HT1080 (cell line): ENCODE measurements at regions not wholly inside any gene's neighbourhood (a gene's known extent, or its start where the extent isn't known, plus 50 kb on each side); places are given as distances from the start of the nearest gene placed in this dataset.
"Not testable (repeated sequence)": the region's sequence is repeated elsewhere in the genome, so short reads cannot be mapped to it uniquely, and the experiment has no call there.

Experiments used
- DNase-seq: peaks from one replicate; pipeline ENCODE4 v3.0.0-alpha.2; 2015; ENCODE audit warnings: low read depth

DNA sequence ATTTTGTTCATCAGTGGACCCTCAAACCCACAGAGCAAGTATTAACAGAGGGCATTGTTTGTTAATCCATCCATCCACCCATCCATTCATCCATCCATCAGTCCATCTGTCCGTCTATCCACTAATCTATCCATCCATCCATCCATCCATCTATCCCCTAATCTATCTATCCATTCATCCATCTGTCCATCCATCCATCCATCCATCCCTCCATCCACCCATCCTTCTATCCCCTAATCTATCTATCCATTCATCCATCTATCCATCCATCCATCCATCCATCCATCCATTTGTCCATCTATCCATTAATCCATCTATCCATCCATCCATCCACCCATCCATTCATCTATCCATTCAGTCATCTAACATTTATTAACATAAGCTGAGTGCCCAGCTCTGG, 307.3 kb downstream of the MIAT start:
- no peak for DNase-seq

DNA sequence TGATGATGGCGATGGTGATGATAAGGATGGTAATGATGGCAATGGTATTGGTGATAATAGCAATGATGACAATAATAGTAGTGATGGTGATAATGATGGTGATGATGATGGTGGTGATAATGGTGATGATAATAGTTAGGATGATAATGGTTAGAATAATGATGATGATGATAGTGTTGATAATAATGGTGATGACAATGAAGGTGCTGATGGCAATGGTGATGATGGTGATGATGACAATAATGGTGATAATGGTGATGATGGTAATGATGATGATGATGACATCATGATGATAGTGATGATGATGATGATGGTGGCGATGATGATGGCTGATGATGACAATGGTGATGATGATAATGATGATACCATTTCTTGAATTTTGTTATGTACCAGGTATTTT, 309.9 kb downstream of the MIAT start:
- DNase-seq, result no peak

DNA sequence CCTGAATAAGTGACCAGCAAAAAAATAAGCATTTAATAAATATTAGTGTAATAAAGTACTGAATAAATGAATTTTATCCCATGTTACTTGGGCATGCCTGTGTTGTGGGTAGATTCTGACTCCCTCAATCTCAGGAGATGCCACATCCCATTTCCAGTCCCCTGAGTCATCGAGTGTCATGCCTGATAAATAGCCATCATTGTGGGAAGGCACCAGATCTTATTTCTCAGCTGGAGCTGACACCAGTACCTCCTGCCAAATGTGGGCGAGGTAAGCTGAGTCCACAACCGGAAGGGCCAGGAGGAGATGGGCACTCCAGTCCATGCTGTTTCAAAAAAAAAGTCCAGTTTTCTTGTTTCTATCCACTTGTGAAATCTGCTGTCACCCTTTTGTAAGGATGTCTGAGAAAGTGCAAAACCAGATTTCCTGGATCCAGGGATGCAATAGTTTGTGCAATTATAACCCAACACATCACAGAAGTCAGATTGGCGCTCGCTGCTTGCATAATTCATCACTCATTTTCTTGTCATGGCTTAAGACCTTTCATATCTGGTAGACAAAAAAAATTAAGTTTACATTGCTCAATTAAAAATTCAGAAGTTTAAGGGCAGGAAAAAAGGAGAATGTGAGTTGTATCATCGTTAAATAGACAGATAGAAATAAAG, 311.6 kb downstream of the MIAT start:
- DNase-seq, result peak; percentile 35

DNA sequence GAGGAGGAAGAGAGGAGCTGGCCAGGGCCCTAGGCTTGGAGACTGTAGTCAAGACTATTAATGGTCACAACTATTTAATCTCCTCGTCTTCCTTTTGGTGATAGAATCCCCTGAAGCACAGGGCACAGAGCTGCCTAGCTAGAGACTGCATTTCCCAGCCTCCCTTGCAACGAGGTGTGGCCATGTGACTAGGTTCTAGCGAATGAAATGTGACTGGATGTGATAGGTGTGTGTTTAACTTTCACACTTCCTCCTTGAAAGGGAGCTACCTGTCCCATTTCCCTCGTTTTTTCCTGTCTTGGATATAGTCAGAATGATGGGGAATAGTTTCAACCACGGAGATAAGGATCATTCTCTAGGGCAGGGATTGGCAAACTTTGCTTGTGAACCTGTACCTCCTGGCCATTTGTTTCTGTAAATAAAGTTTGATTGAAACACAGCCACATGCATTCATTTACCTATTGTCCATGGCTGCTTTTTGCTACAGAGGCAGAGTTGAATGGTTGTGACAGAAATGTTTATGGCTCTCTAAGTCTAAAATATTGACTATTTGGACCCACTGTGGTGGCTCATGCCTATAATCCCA, 313.5 kb downstream of the MIAT start:
- no peak for DNase-seq

DNA sequence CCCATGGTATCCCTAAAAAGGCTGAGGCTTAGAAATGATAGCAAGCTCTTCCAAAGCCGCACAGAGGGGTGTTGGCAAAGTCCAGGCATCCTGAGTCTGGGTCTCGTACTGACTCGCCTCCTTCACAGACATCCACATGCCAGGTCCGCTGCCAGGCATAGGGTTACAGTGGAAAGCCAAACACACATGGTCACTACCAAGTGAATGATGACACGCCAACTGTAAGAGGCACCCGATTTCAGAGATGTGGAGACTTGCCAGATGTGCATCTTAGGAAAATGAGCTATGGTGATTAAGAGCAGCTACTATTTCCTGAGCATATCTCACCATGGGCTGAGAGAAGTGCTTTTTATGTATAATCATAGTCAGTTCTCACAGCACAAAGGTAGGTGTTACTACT, 314.9 kb downstream of the MIAT start:
- no peak for DNase-seq

DNA sequence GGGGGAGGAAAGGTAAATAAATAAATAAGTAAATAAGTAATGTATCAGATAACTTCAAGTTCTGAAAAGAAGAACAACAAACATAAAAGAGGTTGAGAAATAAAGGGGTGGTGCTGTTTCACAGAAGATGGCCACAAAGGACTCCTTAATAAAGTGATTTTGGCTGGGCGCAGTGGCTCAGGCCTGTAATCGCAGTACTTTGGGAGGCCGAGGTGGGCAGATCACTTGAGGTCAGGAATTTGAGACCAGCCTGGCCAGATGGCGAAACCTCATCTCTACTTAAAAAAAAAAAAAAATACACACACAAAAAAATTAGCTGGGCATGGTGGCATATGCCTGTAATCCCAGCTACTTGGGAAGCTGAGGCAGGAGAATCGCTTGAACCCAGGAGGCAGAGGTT, 315.5 kb downstream of the MIAT start:
- not testable (repeated sequence) for DNase-seq

DNA sequence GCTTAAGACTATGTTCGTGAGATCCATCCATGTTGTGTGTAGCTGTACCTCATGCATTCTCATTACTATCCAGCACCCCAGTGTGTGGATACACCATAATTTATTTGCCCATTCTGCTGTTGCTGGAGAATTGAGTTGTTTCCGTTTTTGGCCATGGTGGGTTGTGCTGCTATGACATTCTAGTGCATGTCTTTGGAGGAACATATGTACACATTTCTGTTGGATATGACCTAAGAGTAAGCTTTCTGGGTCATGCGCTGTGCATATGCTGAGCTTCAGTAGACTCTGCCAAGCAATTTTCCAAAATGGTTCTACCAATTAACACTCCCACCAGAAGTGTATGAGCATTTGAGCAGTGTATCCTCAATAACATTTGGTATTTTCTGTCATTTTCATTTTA, 316.6 kb downstream of the MIAT start:
- no peak for DNase-seq

DNA sequence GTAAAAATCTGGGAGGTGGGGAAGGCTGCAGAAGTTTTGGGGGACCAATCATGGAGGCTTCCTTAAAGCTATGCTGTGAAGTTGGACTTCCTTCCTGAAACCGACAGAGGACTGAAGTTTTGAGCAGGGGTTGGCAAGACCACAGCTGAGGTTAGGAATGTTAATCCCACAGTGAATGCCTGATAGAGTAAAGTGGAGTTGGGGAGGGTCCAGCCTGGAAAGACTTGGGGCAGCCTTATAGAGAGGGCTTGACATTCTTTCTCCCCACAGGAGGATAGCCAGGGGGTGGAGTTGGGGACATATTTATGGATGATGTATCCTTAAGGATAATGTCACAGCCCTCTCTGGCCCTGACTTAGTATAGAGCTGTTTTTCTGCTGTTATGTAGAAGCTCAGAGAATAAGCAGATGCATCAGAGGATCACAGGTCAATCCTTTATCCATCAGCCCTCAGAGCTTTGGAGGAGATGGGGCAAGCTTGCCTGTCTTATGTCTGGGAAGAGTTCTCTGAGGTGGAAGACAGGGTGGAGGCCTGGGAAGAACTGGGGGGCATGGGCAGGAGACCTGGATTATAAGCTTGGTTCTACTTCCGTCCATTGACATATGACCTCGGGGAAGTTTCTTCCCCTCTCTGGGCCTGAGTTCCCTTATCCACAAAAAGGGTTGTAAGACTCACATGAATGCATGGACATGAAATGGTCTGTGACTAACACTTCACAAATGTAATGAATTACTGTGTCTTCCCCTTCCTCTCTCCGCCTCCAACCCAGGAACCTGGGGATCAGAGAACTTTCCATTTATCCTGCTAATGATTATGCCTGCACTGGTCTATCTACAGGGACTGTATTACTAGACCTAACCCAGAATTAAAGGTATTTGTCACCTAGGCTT, 317.8 kb downstream of the MIAT start:
- no peak for DNase-seq

DNA sequence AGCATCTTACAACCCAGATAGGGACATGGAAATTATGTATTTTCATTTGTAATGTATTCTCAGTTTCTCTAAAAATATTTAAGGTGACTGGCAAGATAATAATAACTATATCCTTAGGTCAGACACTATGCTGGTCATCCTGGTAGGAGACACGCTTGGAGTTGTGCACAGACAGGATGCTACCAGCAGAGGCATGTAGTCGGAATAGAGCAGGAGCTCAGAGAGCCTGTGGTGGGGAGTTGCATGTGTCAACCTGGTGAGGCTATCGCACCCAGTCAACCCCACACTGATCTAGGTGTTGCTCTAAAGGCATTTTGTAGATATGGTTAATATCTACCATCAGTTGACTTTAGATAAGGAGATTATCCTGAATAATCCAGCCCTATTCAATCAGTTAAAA, 318.5 kb downstream of the MIAT start:
- DNase-seq, result no peak

DNA sequence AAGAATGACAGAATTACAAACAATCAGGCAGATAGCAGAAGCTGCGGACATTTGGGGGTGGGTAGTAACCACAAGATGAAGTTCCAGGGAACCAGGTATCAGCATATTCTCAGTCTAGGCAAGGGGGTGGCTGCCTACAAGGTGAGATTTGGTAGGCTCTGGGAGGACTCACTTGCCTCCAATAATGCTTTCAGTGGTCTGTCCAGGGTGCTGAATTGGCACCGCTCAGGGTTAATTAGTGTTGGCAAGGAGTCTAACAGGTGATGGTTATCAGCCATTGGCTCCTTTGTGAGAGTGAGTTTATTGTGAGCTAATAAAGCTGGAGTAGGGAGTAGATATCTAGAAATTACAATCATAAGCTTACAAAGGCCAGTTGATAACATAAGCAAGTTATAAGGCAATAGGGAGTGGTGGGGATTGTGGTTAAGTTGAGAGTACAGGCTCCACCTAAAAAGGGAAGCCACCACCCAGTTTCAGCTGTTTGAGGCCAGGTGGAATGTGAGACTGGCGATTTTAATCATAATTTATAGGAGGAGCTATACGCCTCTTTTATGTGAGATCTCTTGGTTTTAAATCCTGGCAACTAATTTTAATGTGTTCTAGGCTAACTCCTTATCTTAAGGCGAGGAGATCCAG, 320.5 kb downstream of the MIAT start:
- no peak for DNase-seq

DNA sequence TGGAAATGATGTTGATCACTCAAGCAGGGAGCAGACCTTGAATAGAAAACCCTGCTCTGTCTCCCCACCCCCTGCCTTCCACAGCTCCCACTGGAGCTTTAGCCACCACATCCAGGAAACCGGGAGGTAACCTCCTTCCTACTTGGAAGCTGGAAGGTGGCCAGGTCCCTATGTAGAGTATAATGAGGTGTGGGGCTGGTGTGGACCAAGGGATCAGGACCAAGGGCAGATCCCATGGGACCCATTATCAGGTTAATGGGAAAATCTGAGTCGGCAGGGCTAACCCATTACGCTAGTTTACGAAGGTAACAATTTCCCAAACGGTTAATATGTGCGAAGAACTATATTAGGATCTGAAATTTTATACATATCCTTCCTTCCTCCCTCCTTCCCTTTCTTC, 321.9 kb downstream of the MIAT start:
- DNase-seq, result no peak

DNA sequence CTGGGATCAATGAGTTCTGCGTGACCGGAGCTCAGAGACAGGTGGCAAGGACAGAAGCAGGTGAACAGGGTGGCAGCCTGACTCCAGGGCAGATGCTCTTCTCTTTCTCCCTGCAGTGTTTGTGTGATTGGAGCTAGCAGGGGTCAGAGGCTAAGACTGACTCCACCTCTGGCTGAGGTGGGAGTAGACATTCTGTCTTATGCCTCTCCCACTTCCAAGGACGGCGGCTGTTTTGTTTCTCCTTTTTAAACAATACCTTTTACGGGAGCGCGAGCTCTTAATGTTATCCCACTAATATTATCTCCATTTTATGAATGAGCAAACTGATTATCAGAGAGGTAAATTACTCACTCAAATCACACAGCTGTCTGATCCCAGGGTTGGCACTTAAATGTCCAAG, 323.7 kb downstream of the MIAT start:
- no peak for DNase-seq

DNA sequence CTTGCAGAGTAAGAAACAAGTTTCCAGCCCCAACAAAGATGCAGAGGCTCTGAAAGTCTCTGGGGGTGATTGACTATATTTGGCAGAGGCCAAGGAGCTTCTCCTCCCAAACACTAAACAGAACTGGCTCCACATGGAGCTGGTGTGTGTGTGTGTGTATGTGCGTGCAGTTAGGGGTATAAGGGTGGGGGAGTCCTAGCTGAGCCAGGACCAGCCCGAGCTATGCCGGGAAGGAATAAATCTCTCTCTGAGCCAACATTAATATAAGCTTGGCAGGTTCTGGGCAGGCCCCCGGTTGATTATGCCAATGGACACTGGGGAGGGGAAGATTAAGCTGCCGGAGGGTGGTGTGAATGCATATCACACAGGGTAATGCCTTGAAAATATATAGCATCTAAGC, 324.2 kb downstream of the MIAT start:
- DNase-seq, result no peak

DNA sequence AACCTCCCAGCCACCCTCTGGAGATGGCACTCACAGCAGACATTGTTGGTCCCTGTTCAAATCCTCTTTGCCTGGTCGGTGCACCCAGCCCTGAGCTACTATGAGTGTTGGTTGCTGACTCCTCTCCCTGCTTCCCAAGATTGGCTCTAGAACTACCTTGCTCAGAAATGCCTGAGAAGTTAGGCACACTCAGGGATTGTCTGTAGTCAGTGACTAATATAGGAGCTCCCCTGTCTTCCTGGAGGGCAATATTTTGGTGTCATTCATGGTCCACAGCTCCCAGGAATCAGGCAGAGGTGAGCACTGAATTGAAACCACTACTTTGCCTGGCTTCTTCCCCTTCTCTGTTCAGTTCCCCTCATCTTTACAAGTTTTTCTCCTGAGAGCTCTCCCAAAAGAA, 325.9 kb downstream of the MIAT start:
- DNase-seq, result no peak

DNA sequence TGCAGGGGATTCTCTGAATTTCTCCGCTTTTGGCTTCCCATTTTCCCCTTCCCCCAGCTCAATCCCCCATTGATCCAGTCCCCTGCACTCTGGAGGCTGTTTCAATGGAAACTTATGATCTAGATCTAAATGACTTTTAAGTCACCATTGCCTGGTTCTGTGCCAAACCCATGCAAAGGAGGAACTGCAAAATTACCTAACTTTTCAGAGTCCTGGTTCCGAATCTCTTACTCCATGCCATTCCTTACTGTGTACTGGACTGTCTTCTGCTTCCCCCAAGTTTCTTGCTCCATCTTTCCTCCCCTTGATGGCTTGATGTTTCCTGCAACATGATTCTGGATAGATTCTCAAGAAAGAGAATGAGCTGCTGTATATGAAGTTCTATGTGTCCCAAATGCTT, 327.8 kb downstream of the MIAT start:
- no peak for DNase-seq

DNA sequence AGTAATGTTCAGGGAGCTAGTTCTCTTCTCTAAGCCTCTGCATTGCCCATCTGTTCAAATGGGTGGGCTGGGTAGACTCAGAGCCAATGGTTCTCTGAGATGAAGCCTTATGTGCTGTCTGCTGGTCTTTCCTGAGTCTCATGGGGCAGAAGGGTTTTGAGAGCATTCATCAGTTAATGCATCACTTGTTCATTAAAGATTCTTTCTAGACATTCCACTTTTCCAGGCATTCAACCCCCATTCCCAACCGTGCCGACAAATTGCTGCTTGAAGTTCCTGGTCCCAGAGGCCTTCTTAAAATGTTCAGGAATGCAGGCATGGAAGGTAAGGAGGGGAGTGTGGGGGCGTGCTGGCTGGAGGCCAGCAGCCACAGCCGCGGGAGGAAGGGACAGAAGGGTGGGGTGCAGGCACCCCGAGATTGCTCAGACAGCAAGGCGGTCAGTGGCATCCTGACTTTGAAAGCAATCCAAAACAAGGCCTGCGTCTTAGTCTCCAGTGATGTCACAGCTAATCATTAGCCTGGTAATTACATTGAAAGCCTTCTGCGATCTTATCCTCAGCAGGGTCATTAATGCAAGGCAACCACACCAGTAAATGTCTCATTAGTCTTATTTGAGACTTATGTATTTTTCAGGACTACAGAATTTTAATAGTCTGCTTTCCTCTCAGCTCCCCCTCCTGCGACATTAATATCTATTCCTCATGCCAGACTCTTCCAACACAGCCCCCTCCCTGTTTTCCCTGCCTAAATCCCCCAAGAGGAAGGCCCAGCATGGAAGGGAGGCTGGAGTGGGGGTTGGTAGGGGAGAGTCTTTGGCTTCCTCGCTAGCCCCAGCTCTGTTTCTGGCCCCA, 328.8 kb downstream of the MIAT start:
- DNase-seq, result no peak

DNA sequence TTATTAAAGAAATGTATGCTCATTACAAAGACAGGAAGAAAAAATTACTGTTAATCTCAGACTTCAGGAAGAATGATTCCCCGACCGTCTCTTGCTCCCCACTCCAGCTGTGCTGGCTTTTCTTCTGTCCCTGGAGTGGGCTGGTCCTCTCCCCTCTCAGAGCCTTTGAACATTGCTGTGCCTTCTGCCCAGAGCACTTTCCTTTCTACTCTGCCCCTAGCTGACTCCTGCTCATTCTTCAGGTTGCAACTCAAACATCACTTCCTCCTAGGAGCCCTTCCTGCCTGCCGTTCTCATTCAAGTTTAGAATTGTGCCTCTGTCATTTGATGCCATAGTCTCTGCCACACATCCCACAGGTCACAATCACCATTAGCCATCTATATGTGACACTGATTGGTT, 329.5 kb downstream of the MIAT start:
- no peak for DNase-seq

DNA sequence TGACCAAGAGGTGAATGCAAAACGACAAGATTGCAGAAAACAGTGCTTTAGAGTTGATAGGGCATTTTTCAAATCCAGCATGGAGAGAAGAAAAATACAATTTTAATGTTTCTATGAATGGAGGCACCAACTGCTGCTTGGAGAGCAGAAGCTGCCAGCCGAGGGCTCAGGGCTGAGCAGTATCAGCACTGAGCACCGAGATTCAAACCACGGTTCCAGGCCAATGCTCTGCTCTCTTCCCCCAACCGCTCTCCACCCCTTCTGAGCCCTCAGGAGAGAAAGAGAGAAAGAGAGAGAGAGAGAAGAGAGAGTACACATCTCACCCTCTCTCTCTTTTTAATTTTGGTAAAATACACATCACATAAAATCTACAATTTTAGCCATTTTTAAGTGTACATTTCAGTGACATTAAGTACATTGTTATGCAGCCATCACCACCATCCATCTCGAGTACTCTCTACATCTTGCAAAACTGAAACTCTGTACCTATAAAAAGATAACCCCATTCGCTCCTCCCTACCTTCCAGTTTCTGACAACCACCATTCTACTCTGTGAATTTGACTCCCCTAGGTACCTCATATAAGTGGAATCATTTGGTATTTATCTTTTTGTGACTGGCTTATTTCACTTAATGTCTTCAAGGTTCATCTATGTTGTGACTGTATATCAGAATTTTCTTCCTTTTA, 333.3 kb downstream of the MIAT start:
- DNase-seq, result no peak

DNA sequence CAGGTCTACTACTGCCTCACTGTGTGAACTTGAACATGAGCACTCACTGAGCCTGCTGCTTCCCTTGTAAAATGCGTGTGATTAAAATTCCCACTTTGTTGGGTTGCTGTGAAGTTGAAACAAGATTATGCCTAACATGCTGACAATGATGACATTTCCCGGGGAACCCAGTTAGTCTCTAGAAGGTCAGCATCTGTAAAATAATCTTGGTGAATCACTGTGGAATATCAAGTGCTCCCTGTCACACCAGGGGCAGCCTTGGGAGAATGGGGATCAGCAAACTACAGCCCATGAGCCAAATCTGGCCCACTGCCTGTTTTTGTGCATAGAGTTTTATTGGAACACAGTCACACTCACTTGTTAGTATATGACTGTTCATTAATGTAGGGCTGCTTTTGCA, 335.2 kb downstream of the MIAT start:
- no peak for DNase-seq

DNA sequence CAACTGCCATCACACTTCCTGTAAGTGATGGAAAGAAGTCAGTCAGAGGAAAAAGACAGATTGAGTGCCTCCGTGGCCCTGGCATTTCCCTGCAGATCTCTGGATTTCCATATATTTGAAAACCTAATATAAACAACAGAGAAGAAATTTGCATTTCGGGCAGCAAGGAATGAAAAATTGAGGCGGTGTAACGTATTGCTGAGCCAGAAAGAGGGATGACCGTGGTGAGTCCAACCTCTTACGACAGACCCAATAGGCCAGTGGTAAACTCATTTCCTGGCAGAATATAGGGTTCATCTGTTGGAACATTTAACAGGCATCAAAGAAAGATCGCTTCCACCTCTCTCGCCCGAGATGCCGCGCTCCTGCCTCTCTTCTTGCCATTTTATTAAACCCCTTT, 336.5 kb downstream of the MIAT start:
- DNase-seq, result no peak

DNA sequence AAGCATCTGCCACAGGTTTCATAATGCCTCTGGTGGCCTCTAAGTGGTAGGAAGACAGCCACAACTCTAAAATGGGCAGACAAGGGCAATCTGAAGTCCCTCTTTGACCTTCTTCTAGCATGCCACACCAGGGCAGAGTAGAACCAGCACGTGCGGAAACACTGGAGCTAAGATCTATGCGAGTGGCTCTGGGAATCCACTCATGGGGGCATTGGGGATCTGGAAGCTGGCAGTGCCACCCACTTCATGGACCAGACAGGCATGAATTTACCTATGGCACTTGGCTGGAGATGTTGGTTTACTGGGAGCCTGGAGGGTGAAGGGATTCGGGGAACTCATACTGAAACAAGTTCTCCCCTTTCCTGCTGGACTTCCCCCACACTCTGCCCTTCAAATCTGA, 337.4 kb downstream of the MIAT start:
- no peak for DNase-seq
